Adrenal gland (tissue), 5 donors: ENCODE measurements at regions not wholly inside any gene's neighbourhood (a gene's known extent, or its start where the extent isn't known, plus 50 kb on each side); places are given as distances from the start of the nearest gene placed in this dataset.

ENCODE experiments used
- POLR2A ChIP-seq, 2 donors: fragments of 450-650 bp; IDR thresholded peaks; one replicate each; pipeline ENCODE4 v1.6.1; 2017; ENCODE audit warnings: antibody characterized with exemption in 2 of 2, mild to moderate bottlenecking in 2 of 2, moderate library complexity in 1 of 2
- TF ChIP-seq, protein P1 (sequence below), 6 experiments: fragments of 450-650 bp in 4 of 6; fragments of 200-600 bp in 2 of 6; sonication (generic) in 1 of 6; IDR thresholded peaks; 1 replicate in 5 of 6; 2 replicates in 1 of 6; pipeline versions ENCODE4 v1.5.1 to v1.8.0; 2016 to 2021; ENCODE audit warnings: antibody characterized with exemption in 6 of 6, mild to moderate bottlenecking in 2 of 6, moderate library complexity in 1 of 6
- donor health status: DM: no; HTN: no; CAD: no.

- TF ChIP-seq, protein P1, sequence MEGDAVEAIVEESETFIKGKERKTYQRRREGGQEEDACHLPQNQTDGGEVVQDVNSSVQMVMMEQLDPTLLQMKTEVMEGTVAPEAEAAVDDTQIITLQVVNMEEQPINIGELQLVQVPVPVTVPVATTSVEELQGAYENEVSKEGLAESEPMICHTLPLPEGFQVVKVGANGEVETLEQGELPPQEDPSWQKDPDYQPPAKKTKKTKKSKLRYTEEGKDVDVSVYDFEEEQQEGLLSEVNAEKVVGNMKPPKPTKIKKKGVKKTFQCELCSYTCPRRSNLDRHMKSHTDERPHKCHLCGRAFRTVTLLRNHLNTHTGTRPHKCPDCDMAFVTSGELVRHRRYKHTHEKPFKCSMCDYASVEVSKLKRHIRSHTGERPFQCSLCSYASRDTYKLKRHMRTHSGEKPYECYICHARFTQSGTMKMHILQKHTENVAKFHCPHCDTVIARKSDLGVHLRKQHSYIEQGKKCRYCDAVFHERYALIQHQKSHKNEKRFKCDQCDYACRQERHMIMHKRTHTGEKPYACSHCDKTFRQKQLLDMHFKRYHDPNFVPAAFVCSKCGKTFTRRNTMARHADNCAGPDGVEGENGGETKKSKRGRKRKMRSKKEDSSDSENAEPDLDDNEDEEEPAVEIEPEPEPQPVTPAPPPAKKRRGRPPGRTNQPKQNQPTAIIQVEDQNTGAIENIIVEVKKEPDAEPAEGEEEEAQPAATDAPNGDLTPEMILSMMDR (IDR thresholded peaks at IDR 0.05): no peak
- TF ChIP-seq POLR2A (IDR thresholded peaks at IDR 0.05): no peak
Observed at GRCh38 chr6:138031417-138031816, 75.8 kb downstream of the PERP start.
